Stimulated activated CD8-positive, alpha-beta memory T cell treated with anti-CD3 and anti-CD28 coated beads, Interleukin-15, amount 100 ng/mL, for 48 hours (primary cell): ENCODE measurements at regions not wholly inside any gene's neighbourhood (a gene's known extent, or its start where the extent isn't known, plus 50 kb on each side); places are given as distances from the start of the nearest gene placed in this dataset.

Experiments used
- DNase-seq, 2 donors: peaks; one replicate each; pipeline ENCODE4 v3.0.0-alpha.2; 2020; ENCODE audit warnings: low read depth in 2 of 2

DNA sequence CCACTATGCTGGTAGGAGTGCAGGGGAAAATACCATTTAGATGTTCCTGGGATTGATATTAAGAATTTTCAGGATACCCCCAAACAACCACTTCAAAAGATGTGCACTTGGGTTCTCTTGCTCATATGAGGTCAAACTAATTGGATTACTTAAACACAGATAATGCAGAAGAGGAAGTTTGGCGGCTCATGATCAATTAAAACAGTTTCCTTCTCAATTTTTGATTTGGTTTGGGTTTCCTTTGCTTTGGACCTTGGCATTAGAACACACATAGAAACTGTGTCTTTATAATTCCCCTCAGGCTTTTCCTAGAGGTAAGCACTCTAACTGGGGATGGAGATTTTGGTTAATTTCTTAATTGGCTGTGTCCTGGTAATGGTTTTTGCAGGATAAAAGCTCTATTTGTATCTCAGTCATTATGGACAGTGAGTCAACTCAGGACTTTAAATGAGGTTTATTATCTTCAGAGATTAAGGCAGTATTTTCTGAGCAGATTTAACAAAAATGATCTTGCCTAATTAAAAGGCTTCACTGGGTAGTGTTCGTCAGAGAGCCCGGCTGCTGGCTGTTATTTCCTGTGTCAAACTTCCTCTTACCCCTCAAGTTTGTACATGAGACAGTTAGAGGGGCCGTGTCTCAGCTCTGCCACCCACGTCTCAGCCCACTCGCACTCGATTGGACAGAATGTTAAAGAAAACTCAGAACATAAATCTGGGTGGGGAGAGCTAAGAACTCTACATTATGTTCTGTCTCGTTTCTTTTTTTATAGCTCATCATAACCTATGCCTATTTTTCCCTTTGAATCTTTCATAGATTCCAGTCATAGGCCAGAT is 50.3 kb upstream of the PREP start:
- peak in 1 of 2 donors; percentile 31 for DNase-seq
